OCI-LY1 (cell line): ENCODE measurements at regions not wholly inside any gene's neighbourhood (a gene's known extent, or its start where the extent isn't known, plus 50 kb on each side); places are given as distances from the start of the nearest gene placed in this dataset.

Experiments
- EZH2 ChIP-seq: fragments of 200-600 bp; sonication (generic), shearing (Covaris generic); IDR thresholded peaks from 2 replicates; pipeline ENCODE4 v1.8.0; 2017; ENCODE audit warnings: borderline replicate concordance, mixed run types, mild to moderate bottlenecking, antibody characterized with exemption, low read length, moderate library complexity, mixed read lengths
- TF ChIP-seq, protein P1 (sequence below): fragments of 200-600 bp; sonication (generic), shearing (Covaris generic); IDR thresholded peaks from 2 replicates; pipeline ENCODE4 v1.5.1; 2017; ENCODE audit warnings: mild to moderate bottlenecking, antibody characterized with exemption, low read length, moderate library complexity, mixed read lengths

- no peak for TF ChIP-seq EZH2
- TF ChIP-seq, protein P1, sequence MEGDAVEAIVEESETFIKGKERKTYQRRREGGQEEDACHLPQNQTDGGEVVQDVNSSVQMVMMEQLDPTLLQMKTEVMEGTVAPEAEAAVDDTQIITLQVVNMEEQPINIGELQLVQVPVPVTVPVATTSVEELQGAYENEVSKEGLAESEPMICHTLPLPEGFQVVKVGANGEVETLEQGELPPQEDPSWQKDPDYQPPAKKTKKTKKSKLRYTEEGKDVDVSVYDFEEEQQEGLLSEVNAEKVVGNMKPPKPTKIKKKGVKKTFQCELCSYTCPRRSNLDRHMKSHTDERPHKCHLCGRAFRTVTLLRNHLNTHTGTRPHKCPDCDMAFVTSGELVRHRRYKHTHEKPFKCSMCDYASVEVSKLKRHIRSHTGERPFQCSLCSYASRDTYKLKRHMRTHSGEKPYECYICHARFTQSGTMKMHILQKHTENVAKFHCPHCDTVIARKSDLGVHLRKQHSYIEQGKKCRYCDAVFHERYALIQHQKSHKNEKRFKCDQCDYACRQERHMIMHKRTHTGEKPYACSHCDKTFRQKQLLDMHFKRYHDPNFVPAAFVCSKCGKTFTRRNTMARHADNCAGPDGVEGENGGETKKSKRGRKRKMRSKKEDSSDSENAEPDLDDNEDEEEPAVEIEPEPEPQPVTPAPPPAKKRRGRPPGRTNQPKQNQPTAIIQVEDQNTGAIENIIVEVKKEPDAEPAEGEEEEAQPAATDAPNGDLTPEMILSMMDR: no peak
Observed at GRCh38 chrX:40392599-40392998, 188.2 kb upstream of the ATP6AP2 start.
